ENCODE measurements at regions not wholly inside any gene's neighbourhood (a gene's known extent, or its start where the extent isn't known, plus 50 kb on each side); places are given as distances from the start of the nearest gene placed in this dataset.

- TF ChIP-seq CTCF (IDR thresholded peaks at IDR 0.05) (no peak), POLR2A (IDR thresholded peaks at IDR 0.05) (no peak)
These were observed 105.1 kb upstream of the SORCS1 start for GRCh38 chr10:107269626-107270025.

Measured in uterus (tissue), 2 donors.